ENCODE measurements at regions not wholly inside any gene's neighbourhood (a gene's known extent, or its start where the extent isn't known, plus 50 kb on each side); places are given as distances from the start of the nearest gene placed in this dataset.

DNA sequence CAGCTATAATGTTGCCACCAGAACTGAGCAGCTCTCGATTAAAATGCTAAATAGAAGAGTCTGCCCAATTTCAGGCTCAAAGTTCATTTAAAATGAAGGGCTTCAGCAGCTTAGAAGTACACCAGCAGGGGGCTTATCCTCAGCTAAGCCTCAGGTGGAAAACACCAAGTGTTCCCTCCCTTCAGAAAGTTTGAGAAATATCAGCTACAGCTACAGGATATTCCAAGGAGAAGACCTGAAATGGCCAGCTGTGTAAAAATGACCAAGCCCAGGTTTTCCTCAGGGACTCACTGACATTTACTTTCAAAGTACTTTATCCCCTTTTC lies 395.4 kb downstream of the DTWD2 start (continued):
- TF ChIP-seq, protein P1, sequence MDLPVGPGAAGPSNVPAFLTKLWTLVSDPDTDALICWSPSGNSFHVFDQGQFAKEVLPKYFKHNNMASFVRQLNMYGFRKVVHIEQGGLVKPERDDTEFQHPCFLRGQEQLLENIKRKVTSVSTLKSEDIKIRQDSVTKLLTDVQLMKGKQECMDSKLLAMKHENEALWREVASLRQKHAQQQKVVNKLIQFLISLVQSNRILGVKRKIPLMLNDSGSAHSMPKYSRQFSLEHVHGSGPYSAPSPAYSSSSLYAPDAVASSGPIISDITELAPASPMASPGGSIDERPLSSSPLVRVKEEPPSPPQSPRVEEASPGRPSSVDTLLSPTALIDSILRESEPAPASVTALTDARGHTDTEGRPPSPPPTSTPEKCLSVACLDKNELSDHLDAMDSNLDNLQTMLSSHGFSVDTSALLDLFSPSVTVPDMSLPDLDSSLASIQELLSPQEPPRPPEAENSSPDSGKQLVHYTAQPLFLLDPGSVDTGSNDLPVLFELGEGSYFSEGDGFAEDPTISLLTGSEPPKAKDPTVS (IDR thresholded peaks at IDR 0.05; ENCODE audit: low read depth, low read length) = no peak
- TF ChIP-seq, protein P2, sequence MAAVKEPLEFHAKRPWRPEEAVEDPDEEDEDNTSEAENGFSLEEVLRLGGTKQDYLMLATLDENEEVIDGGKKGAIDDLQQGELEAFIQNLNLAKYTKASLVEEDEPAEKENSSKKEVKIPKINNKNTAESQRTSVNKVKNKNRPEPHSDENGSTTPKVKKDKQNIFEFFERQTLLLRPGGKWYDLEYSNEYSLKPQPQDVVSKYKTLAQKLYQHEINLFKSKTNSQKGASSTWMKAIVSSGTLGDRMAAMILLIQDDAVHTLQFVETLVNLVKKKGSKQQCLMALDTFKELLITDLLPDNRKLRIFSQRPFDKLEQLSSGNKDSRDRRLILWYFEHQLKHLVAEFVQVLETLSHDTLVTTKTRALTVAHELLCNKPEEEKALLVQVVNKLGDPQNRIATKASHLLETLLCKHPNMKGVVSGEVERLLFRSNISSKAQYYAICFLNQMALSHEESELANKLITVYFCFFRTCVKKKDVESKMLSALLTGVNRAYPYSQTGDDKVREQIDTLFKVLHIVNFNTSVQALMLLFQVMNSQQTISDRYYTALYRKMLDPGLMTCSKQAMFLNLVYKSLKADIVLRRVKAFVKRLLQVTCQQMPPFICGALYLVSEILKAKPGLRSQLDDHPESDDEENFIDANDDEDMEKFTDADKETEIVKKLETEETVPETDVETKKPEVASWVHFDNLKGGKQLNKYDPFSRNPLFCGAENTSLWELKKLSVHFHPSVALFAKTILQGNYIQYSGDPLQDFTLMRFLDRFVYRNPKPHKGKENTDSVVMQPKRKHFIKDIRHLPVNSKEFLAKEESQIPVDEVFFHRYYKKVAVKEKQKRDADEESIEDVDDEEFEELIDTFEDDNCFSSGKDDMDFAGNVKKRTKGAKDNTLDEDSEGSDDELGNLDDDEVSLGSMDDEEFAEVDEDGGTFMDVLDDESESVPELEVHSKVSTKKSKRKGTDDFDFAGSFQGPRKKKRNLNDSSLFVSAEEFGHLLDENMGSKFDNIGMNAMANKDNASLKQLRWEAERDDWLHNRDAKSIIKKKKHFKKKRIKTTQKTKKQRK (IDR thresholded peaks at IDR 0.05; ENCODE audit: low read depth, low read length) = no peak
- TF ChIP-seq RAD21 (IDR thresholded peaks at IDR 0.05; ENCODE audit: insufficient read depth, low read depth, low read length) (0 out of 2 replicates have a peak, but pooled peaks have one; percentile 20), ZZZ3 (IDR thresholded peaks at IDR 0.05; ENCODE audit: control insufficient read depth, insufficient read length, low read depth) (no peak), POU2F2 (IDR thresholded peaks at IDR 0.05; ENCODE audit: borderline replicate concordance, low read depth, low read length) (no peak), IRF4 (IDR thresholded peaks at IDR 0.05; ENCODE audit: low read depth, low read length) (no peak), HCFC1 (IDR thresholded peaks at IDR 0.05; ENCODE audit: low read length) (no peak)
- TF ChIP-seq, protein P3, sequence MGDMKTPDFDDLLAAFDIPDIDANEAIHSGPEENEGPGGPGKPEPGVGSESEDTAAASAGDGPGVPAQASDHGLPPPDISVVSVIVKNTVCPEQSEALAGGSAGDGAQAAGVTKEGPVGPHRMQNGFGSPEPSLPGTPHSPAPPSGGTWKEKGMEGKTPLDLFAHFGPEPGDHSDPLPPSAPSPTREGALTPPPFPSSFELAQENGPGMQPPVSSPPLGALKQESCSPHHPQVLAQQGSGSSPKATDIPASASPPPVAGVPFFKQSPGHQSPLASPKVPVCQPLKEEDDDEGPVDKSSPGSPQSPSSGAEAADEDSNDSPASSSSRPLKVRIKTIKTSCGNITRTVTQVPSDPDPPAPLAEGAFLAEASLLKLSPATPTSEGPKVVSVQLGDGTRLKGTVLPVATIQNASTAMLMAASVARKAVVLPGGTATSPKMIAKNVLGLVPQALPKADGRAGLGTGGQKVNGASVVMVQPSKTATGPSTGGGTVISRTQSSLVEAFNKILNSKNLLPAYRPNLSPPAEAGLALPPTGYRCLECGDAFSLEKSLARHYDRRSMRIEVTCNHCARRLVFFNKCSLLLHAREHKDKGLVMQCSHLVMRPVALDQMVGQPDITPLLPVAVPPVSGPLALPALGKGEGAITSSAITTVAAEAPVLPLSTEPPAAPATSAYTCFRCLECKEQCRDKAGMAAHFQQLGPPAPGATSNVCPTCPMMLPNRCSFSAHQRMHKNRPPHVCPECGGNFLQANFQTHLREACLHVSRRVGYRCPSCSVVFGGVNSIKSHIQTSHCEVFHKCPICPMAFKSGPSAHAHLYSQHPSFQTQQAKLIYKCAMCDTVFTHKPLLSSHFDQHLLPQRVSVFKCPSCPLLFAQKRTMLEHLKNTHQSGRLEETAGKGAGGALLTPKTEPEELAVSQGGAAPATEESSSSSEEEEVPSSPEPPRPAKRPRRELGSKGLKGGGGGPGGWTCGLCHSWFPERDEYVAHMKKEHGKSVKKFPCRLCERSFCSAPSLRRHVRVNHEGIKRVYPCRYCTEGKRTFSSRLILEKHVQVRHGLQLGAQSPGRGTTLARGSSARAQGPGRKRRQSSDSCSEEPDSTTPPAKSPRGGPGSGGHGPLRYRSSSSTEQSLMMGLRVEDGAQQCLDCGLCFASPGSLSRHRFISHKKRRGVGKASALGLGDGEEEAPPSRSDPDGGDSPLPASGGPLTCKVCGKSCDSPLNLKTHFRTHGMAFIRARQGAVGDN (IDR thresholded peaks at IDR 0.05) = no peak
- TF ChIP-seq, protein P4, sequence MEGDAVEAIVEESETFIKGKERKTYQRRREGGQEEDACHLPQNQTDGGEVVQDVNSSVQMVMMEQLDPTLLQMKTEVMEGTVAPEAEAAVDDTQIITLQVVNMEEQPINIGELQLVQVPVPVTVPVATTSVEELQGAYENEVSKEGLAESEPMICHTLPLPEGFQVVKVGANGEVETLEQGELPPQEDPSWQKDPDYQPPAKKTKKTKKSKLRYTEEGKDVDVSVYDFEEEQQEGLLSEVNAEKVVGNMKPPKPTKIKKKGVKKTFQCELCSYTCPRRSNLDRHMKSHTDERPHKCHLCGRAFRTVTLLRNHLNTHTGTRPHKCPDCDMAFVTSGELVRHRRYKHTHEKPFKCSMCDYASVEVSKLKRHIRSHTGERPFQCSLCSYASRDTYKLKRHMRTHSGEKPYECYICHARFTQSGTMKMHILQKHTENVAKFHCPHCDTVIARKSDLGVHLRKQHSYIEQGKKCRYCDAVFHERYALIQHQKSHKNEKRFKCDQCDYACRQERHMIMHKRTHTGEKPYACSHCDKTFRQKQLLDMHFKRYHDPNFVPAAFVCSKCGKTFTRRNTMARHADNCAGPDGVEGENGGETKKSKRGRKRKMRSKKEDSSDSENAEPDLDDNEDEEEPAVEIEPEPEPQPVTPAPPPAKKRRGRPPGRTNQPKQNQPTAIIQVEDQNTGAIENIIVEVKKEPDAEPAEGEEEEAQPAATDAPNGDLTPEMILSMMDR (IDR thresholded peaks at IDR 0.05 in 2 of 3, conservative IDR thresholded peaks at IDR 0.05 in 1 of 3; ENCODE audit: control insufficient read depth in 2 of 3, extremely low read depth in 1 of 3, insufficient read depth in 1 of 3, low read depth in 3 of 3, low read length in 3 of 3) = peak; percentile 20 to 32 (median 30); a peak in 2 of 6 replicates

All from GM12878 (cell line).